Nephron (organoid): ENCODE measurements at regions not wholly inside any gene's neighbourhood (a gene's known extent, or its start where the extent isn't known, plus 50 kb on each side); places are given as distances from the start of the nearest gene placed in this dataset.

Experiments used
- H3K27ac Mint-ChIP-seq, 3 experiments: 2 replicates each; pipeline ENCODE4 v1.8.0; 2020; ENCODE audit warnings: mixed read lengths in 3 of 3, mild to moderate bottlenecking in 2 of 3, moderate library complexity in 1 of 3
- H3K27me3 Mint-ChIP-seq: 2 replicates; pipeline ENCODE4 v1.8.0; 2021; ENCODE audit warnings: low read depth, mild to moderate bottlenecking, moderate library complexity, mixed read lengths
- H3K36me3 Mint-ChIP-seq: 2 replicates; pipeline ENCODE4 v1.8.0; 2020; ENCODE audit warnings: low read depth, mixed read lengths
- H3K4me1 Mint-ChIP-seq: 2 replicates; pipeline ENCODE4 v1.8.0; 2020; ENCODE audit warnings: mixed read lengths
- H3K4me3 Mint-ChIP-seq, 3 experiments: 2 replicates each; pipeline ENCODE4 v1.8.0; 2020; ENCODE audit warnings: mild to moderate bottlenecking in 3 of 3, mixed read lengths in 3 of 3, moderate library complexity in 2 of 3
- H3K9me3 Mint-ChIP-seq: 2 replicates; pipeline ENCODE4 v1.8.0; 2020; ENCODE audit warnings: mixed read lengths
- CTCF ChIP-seq, 3 experiments: fragments of 200-600 bp; sonication (generic); IDR thresholded peaks; one replicate each; pipeline ENCODE4 v1.5.0; 2021; ENCODE audit warnings: antibody characterized with exemption in 3 of 3; ENCODE audit not compliant: unreplicated experiment in 3 of 3

GRCh38 chr4:11535333-11535732, 106.6 kb upstream of the HS3ST1 start:
- Mint-ChIP-seq H3K9me3 (peaks cover 5% of the 10 kb centered on the region), H3K27ac (no peak overlapping the region), H3K27me3 (no peaks in the 10 kb centered on the region), H3K4me1 (no peaks in the 10 kb centered on the region), H3K36me3 (no peaks in the 10 kb centered on the region), H3K4me3 (no peak overlapping the region)
- no peak for TF ChIP-seq CTCF (IDR thresholded peaks at IDR 0.05; ENCODE audit: unreplicated experiment in 3 of 3)

DNA sequence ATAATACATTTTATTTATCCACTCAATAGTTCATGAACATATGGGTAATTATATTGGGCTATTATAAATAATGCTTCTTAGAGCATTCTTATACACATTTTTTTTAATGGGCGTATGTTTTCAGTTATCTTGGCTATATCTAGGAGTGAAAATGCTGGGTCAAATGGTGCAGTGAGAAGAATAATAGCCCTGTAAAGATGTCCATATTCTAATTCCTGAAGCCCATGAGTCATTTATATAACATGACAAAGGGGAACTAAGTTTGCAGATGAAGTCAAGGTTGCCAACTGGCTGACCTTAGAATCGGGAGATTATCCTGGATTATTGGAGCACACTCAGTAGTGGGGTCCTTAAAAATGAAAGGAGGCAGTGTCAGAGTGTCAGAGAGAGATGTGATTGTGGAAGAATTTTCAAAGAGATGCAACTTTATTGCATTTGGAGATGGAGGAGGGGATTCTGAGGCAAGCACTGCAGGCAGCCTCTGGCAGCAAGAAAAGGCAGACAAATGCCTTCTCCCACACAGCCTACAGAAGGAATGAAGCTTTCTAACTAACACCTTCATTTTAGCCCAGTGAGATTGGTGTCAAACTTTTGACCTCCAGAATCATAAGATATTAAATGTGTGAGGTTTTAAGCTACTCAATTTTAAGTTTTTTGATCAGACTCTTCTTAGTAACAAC, 106.1 kb upstream of the HS3ST1 start:
- Mint-ChIP-seq H3K9me3 (peaks cover 5% of the 10 kb centered on the region), H3K36me3 (no peaks in the 10 kb centered on the region), H3K4me1 (no peaks in the 10 kb centered on the region), H3K27me3 (no peaks in the 10 kb centered on the region), H3K27ac (peak overlapping the region in 1 of 3 experiments; percentile 44), H3K4me3 (no peak overlapping the region)
- no peak for TF ChIP-seq CTCF (IDR thresholded peaks at IDR 0.05; ENCODE audit: unreplicated experiment in 3 of 3)

DNA sequence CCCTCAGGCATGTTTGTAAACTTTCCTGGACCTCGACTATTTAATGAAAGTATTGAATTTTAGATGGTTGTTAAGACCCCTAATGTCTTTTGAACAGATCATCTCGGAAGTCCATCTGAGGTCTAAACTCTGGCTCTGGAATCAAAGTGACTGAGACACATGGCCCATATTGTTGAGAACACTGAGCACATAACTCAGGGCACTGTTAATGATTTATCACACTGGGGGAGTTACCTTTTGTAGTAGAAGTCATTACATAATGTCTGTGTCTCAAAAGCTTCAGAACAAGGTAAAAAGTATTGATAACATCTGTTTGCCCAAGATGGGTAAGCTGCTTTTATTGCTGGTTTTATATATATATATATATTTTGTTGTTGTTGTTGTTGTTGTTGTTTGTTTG, 103.4 kb upstream of the HS3ST1 start:
- TF ChIP-seq CTCF (IDR thresholded peaks at IDR 0.05; ENCODE audit: unreplicated experiment in 3 of 3), result no peak
- no peak overlapping the region for H3K4me3 Mint-ChIP-seq
- H3K27ac Mint-ChIP-seq, result no peak overlapping the region
- H3K4me1 Mint-ChIP-seq, result no peaks in the 10 kb centered on the region
- no peaks in the 10 kb centered on the region for H3K36me3 Mint-ChIP-seq
- H3K27me3 Mint-ChIP-seq, result no peaks in the 10 kb centered on the region
- H3K9me3 Mint-ChIP-seq, result peaks cover 5% of the 10 kb centered on the region

DNA sequence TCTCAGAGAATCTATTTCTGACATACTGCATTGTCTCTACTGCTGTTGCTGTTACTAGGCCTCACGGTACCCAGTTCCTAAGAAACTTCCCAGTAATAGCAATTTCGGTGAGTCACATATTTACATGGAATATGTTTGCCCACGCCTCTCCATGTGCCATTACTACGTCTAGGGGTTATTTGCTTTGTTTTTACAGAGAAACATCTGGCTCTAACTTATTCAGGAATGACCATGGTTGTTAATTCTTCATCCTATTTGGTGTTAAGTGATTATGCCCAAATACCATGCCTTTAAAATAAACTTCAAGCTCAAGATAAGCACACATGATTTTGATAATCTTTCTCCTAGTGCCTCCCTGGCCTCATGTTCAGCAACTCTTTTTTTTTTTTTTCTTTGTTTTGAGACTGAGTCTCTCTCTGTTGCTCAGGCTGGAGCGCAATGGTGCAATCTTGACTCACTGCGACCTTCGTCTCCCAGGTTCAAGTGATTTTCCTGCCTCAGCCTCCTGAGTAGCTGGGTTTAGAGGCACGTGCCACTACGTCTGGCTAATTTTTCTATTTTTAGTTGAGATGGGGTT, 101.0 kb upstream of the HS3ST1 start:
- H3K4me1 Mint-ChIP-seq, result no peaks in the 10 kb centered on the region
- H3K9me3 Mint-ChIP-seq, result peaks cover 5% of the 10 kb centered on the region
- H3K4me3 Mint-ChIP-seq, result no peak overlapping the region
- no peak overlapping the region for H3K27ac Mint-ChIP-seq
- no peak for TF ChIP-seq CTCF (IDR thresholded peaks at IDR 0.05; ENCODE audit: unreplicated experiment in 3 of 3)
- no peaks in the 10 kb centered on the region for H3K27me3 Mint-ChIP-seq
- H3K36me3 Mint-ChIP-seq, result no peaks in the 10 kb centered on the region

DNA sequence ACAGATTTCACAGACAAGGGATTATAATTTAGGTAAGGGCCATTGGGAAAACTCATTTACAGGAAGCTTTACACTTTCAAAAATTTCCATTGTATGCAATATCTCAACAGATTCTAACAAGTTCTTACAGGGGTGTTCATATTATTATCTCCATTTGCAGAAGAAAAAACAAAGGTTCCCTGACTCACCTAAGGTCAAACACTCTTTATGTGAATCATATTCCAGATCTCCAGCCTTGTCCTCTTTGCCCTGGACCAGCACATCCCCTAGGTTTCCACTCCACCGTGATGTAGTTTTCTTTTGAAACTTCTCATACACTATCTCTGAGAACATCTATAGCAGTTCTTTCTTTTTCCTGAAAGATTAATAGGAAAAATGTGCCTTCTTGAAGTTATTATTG, 96.4 kb upstream of the HS3ST1 start:
- Mint-ChIP-seq H3K4me3 (no peak overlapping the region), H3K27ac (no peak overlapping the region), H3K9me3 (no peaks in the 10 kb centered on the region), H3K36me3 (no peaks in the 10 kb centered on the region), H3K4me1 (no peaks in the 10 kb centered on the region), H3K27me3 (no peaks in the 10 kb centered on the region)
- TF ChIP-seq CTCF (IDR thresholded peaks at IDR 0.05; ENCODE audit: unreplicated experiment in 3 of 3), result no peak

- no peaks in the 10 kb centered on the region for H3K9me3 Mint-ChIP-seq
- H3K4me1 Mint-ChIP-seq, result no peaks in the 10 kb centered on the region
- H3K27me3 Mint-ChIP-seq, result peaks cover 6% of the 10 kb centered on the region
- no peak overlapping the region for H3K27ac Mint-ChIP-seq
- H3K4me3 Mint-ChIP-seq, result no peak overlapping the region
- TF ChIP-seq CTCF (IDR thresholded peaks at IDR 0.05; ENCODE audit: unreplicated experiment in 3 of 3), result no peak
- no peaks in the 10 kb centered on the region for H3K36me3 Mint-ChIP-seq
Measured at GRCh38 chr4:11518754-11519153, 90.1 kb upstream of the HS3ST1 start.
